Transverse colon (tissue), 3 donors: ENCODE measurements at regions not wholly inside any gene's neighbourhood (a gene's known extent, or its start where the extent isn't known, plus 50 kb on each side); places are given as distances from the start of the nearest gene placed in this dataset.

Experiments
- EP300 ChIP-seq: sonication (generic); formaldehyde crosslinking; IDR thresholded peaks from one replicate; pipeline ENCODE4 v1.6.1; 2017; ENCODE audit warnings: antibody characterized with exemption, low read depth
- TF ChIP-seq, protein P1 (sequence below), 5 experiments: fragments of 200-600 bp in 3 of 5; fragments of 450-650 bp in 2 of 5; sonication (generic) in 3 of 5; IDR thresholded peaks; 1 replicate in 2 of 5; 2 replicates in 3 of 5; pipeline ENCODE4 v1.5.1; 2016 to 2017; ENCODE audit warnings: antibody characterized with exemption in 5 of 5, inconsistent platforms in 3 of 5, mild to moderate bottlenecking in 2 of 5, moderate library complexity in 1 of 5

DNA sequence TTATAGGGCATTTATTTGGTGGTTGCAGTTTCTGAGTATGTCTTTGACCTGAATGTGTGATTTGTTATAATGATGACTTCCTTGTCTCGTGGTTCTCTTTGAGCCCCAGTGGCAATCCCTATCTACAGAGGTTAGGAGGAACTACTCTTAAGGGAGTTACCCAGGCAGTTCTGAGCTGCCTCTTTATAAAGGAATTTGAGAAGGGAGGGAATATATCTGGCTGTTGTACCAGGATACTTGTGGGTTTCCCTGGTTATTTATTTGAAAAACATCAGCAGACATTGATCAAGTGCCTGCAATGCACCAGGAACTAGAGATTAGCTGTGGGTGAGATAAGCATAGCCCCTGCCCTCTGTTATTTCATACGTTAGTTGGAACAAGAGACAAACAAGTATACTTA is 243.5 kb upstream of the ARHGAP20 start:
- TF ChIP-seq EP300: no peak
- TF ChIP-seq, protein P1, sequence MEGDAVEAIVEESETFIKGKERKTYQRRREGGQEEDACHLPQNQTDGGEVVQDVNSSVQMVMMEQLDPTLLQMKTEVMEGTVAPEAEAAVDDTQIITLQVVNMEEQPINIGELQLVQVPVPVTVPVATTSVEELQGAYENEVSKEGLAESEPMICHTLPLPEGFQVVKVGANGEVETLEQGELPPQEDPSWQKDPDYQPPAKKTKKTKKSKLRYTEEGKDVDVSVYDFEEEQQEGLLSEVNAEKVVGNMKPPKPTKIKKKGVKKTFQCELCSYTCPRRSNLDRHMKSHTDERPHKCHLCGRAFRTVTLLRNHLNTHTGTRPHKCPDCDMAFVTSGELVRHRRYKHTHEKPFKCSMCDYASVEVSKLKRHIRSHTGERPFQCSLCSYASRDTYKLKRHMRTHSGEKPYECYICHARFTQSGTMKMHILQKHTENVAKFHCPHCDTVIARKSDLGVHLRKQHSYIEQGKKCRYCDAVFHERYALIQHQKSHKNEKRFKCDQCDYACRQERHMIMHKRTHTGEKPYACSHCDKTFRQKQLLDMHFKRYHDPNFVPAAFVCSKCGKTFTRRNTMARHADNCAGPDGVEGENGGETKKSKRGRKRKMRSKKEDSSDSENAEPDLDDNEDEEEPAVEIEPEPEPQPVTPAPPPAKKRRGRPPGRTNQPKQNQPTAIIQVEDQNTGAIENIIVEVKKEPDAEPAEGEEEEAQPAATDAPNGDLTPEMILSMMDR (IDR thresholded peaks at IDR 0.05): no peak
